Keratinocyte (primary cell): ENCODE measurements at regions not wholly inside any gene's neighbourhood (a gene's known extent, or its start where the extent isn't known, plus 50 kb on each side); places are given as distances from the start of the nearest gene placed in this dataset.

Experiments used
- DNase-seq: peaks from one replicate; pipeline ENCODE4 v3.0.0-alpha.2; 2011; ENCODE audit warnings: low read depth, missing footprints, low spot score
- FAIRE-seq: peaks from 2 replicates; lab custom pipeline; 2011; peaks lifted over from hg19 to GRCh38; lab: Jason Lieb, UNC
- H2AFZ ChIP-seq: 2 replicates; pipeline ENCODE4 v1.6.0; 2012; ENCODE audit warnings: low read length, control low read depth, inconsistent platforms; ENCODE audit not compliant: control insufficient read depth
- H3K27ac ChIP-seq: 2 replicates; pipeline ENCODE4 v1.5.1; 2011; ENCODE audit warnings: low read length; ENCODE audit not compliant: control insufficient read depth, insufficient read depth
- H3K27me3 ChIP-seq: 3 replicates; pipeline ENCODE4 v1.6.0; 2011; ENCODE audit warnings: low read length; ENCODE audit not compliant: control insufficient read depth, insufficient read depth; ENCODE audit errors: extremely low read depth
- H3K36me3 ChIP-seq, 2 experiments: 2 replicates in 1 of 2; 3 replicates in 1 of 2; pipeline ENCODE4 v1.5.1; 2011; ENCODE audit warnings: low read length in 2 of 2, mild to moderate bottlenecking in 1 of 2; ENCODE audit not compliant: control insufficient read depth in 2 of 2, insufficient read depth in 2 of 2; ENCODE audit errors: extremely low read depth in 1 of 2
- H3K4me1 ChIP-seq: 3 replicates; pipeline ENCODE4 v1.5.1; 2011; ENCODE audit warnings: low read length; ENCODE audit not compliant: control insufficient read depth, insufficient read depth; ENCODE audit errors: extremely low read depth
- H3K4me2 ChIP-seq: 3 replicates; pipeline ENCODE4 v1.6.0; 2011; ENCODE audit warnings: low read depth, low read length; ENCODE audit not compliant: control insufficient read depth, insufficient read depth; ENCODE audit errors: extremely low read depth
- H3K4me3 ChIP-seq, 3 experiments: fragments of 200-600 bp in 1 of 3; sonication (generic) in 1 of 3; 2 replicates in 2 of 3; 3 replicates in 1 of 3; pipeline ENCODE4 v1.5.1; 2011 to 2016; ENCODE audit warnings: low read length in 3 of 3, mild to moderate bottlenecking in 3 of 3, control low read depth in 2 of 3, inconsistent platforms in 1 of 3, low read depth in 1 of 3, mixed read lengths in 1 of 3, mixed run types in 1 of 3, moderate library complexity in 1 of 3; ENCODE audit not compliant: control insufficient read depth in 2 of 3, insufficient read depth in 2 of 3; ENCODE audit errors: extremely low read depth in 1 of 3
- H3K79me2 ChIP-seq: 2 replicates; pipeline ENCODE4 v1.6.0; 2012; ENCODE audit warnings: low read length; ENCODE audit not compliant: control insufficient read depth, insufficient read depth
- H3K9ac ChIP-seq: 3 replicates; pipeline ENCODE4 v1.6.0; 2011; ENCODE audit warnings: low read length; ENCODE audit not compliant: control insufficient read depth, insufficient read depth; ENCODE audit errors: extremely low read depth
- H3K9me1 ChIP-seq: 3 replicates; pipeline ENCODE4 v1.6.0; 2011; ENCODE audit warnings: low read length; ENCODE audit not compliant: control insufficient read depth, insufficient read depth; ENCODE audit errors: extremely low read depth
- H3K9me3 ChIP-seq: 2 replicates; pipeline ENCODE4 v1.5.1; 2012; ENCODE audit warnings: low read depth, low read length; ENCODE audit not compliant: control insufficient read depth
- H4K20me1 ChIP-seq: 3 replicates; pipeline ENCODE4 v1.6.0; 2011; ENCODE audit warnings: low read length; ENCODE audit not compliant: control insufficient read depth, insufficient read depth; ENCODE audit errors: extremely low read depth
- CTCF ChIP-seq, 3 experiments: IDR thresholded peaks in 1 of 3; conservative IDR thresholded peaks in 1 of 3; optimal IDR thresholded peaks in 1 of 3; 2 replicates in 2 of 3; 3 replicates in 1 of 3; pipeline versions ENCODE3 to v1.5.1; 2011; ENCODE audit warnings: low read length in 3 of 3, mild to moderate bottlenecking in 3 of 3, moderate library complexity in 2 of 3, control low read depth in 1 of 3, inconsistent platforms in 1 of 3; ENCODE audit not compliant: insufficient read depth in 2 of 3; ENCODE audit errors: extremely low read depth in 1 of 3
- EZH2 ChIP-seq: IDR thresholded peaks from one replicate; pipeline ENCODE4 v1.6.1; 2012; ENCODE audit warnings: inconsistent platforms, mild to moderate bottlenecking, low read length, moderate library complexity
- dilution Hi-C: fragments of 300-500 bp; cut with MboI; formaldehyde crosslinking; loops from one replicate; pipeline ENCODE4 v1.7.0; 2020; ENCODE audit warnings: low sequenced_read_pairs; ENCODE audit not compliant: extremely low pct_ligation_motif_present

GRCh38 chr5:35316611-35317274, 86.5 kb upstream of the PRLR start:
- Histone ChIP-seq H3K4me3 (no peak overlapping the region), H3K27ac (no peak overlapping the region), H3K9me1 (no peaks in the 10 kb centered on the region), H3K9ac (no peak overlapping the region), H3K27me3 (no peaks in the 10 kb centered on the region), H4K20me1 (no peaks in the 10 kb centered on the region), H3K79me2 (no peaks in the 10 kb centered on the region), H3K4me1 (peaks cover 21% of the 10 kb centered on the region), H3K9me3 (no peaks in the 10 kb centered on the region), H3K36me3 (no peaks in the 10 kb centered on the region), H2AFZ (no peak overlapping the region), H3K4me2 (no peak overlapping the region)
- dilution Hi-C loops: no loop called here
- TF ChIP-seq CTCF (optimal IDR thresholded peaks at IDR 0.05 in 1 of 3, IDR thresholded peaks at IDR 0.05 in 1 of 3, conservative IDR thresholded peaks at IDR 0.05 in 1 of 3; ENCODE audit: extremely low read depth in 1 of 3, insufficient read depth in 2 of 3, low read length in 3 of 3) (no peak), EZH2 (no peak)
- peak; percentile 84 for FAIRE-seq
- peak; percentile 55 for DNase-seq

- TF ChIP-seq CTCF (optimal IDR thresholded peaks at IDR 0.05 in 1 of 3, IDR thresholded peaks at IDR 0.05 in 1 of 3, conservative IDR thresholded peaks at IDR 0.05 in 1 of 3; ENCODE audit: extremely low read depth in 1 of 3, insufficient read depth in 2 of 3, low read length in 3 of 3) (no peak), EZH2 (no peak)
- dilution Hi-C loops: no loop called here
- FAIRE-seq: peak; percentile 67
Measured at GRCh38 chr5:35313291-35313690, 83.0 kb upstream of the PRLR start.

More at GRCh38 chr5:35313291-35313690, 83.0 kb upstream of the PRLR start:
- H3K79me2 ChIP-seq: no peaks in the 10 kb centered on the region
- no peak overlapping the region for H3K27ac ChIP-seq
- no peak overlapping the region for H3K9ac ChIP-seq
- H3K4me2 ChIP-seq: no peak overlapping the region
- H3K4me1 ChIP-seq: peaks cover 15% of the 10 kb centered on the region
- peaks cover 20% of the 10 kb centered on the region for H3K27me3 ChIP-seq
- no peaks in the 10 kb centered on the region for H4K20me1 ChIP-seq
- H3K4me3 ChIP-seq: no peak overlapping the region
- H3K9me1 ChIP-seq: no peaks in the 10 kb centered on the region
- DNase-seq: no peak
- H3K9me3 ChIP-seq: no peaks in the 10 kb centered on the region
- no peak overlapping the region for H2AFZ ChIP-seq
- H3K36me3 ChIP-seq: no peaks in the 10 kb centered on the region
